ENCODE measurements at regions not wholly inside any gene's neighbourhood (a gene's known extent, or its start where the extent isn't known, plus 50 kb on each side); places are given as distances from the start of the nearest gene placed in this dataset.

DNA sequence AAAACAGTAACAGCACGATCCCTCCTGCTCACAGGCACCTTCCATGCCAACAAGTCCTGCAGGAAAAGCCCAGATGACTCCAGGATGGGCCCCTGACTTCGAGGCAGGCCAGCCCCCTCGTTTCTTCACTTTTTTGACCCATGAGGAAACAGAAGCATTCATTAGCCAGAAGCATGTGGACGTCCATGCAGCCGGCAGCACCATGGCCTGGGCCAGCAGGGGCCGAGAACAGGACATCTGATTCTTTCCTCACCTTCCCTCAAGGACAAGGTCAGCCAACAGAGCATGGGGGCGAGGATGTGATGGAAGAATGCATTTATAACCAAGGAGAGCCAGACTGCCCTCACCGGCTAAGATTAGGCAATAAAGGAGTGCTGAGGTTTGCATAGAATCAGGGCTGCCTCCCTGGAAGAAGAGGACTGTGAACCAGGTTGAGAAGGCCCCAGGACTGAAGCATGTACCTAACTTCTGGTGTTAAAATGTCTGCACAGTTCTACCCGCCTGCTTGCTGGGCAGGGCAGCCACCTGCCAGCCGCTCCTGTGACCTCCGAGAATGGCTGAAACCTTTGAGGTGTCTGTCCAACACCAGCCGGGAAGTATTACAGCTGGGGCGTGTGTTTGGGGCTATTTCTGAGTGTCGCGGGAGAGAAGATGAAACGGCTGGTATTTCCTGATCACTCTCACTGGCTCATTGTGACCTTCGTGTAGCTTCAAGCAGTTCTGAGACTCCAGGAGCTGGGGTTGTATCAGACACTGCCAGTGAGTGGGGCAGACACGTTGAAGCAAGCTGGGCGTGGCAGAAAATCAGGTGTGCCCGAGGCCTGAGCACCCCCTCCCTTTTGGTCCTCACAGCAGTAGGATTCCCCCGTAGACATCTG, 94.0 kb upstream of the TNRC6C start:
- H3K4me3 Mint-ChIP-seq: no peak overlapping the region
- no peaks in the 10 kb centered on the region for H3K9me3 Mint-ChIP-seq
- no peak overlapping the region for H3K27ac Mint-ChIP-seq
- H3K36me3 Mint-ChIP-seq (ENCODE audit: low read depth): no peaks in the 10 kb centered on the region
- no peak for DNase-seq
- no peaks in the 10 kb centered on the region for H3K27me3 Mint-ChIP-seq
- H3K4me1 Mint-ChIP-seq (ENCODE audit: low read depth): peaks cover 21% of the 10 kb centered on the region

DNA sequence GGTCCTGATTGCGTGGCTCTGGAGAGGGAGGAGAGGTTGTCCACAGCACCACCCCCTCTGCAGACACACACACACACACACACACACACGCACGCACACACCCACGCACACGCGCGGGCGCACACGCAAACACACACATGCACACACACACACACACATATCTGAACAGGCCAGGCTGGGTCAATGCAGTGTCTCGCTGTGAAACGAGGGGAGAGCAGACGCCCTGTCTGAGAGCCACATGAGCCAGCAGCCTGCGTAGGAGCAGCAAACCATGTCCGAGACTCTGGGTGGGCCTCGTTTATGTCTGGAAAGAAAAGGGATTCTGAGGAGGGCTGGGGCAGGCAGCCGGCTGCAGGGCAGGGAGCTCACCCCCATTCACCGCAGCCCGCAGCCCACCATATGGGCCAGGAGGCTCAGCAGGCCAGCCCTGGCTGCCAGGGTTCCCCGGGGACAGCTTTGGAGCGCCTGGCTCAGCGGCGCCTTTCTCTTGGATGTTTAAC, 93.3 kb upstream of the TNRC6C start:
- H3K36me3 Mint-ChIP-seq (ENCODE audit: low read depth): no peaks in the 10 kb centered on the region
- no peaks in the 10 kb centered on the region for H3K9me3 Mint-ChIP-seq
- H3K4me3 Mint-ChIP-seq: no peak overlapping the region
- H3K27ac Mint-ChIP-seq: no peak overlapping the region
- no peak for DNase-seq
- peaks cover 27% of the 10 kb centered on the region for H3K4me1 Mint-ChIP-seq (ENCODE audit: low read depth)
- H3K27me3 Mint-ChIP-seq: no peaks in the 10 kb centered on the region

GRCh38 chr17:77865716-77866115, 92.8 kb upstream of the TNRC6C start:
- Mint-ChIP-seq H3K4me3 (no peak overlapping the region), H3K4me1 (ENCODE audit: low read depth) (peaks cover 27% of the 10 kb centered on the region), H3K27me3 (no peaks in the 10 kb centered on the region), H3K36me3 (ENCODE audit: low read depth) (no peaks in the 10 kb centered on the region), H3K27ac (no peak overlapping the region), H3K9me3 (no peaks in the 10 kb centered on the region)
- DNase-seq: no peak

GRCh38 chr17:77867308-77867781, 91.2 kb upstream of the TNRC6C start:
- no peak overlapping the region for H3K27ac Mint-ChIP-seq
- no peaks in the 10 kb centered on the region for H3K9me3 Mint-ChIP-seq

GRCh38 chr17:77867976-77868713, 90.4 kb upstream of the TNRC6C start:
- H3K27me3 Mint-ChIP-seq: no peaks in the 10 kb centered on the region
- no peaks in the 10 kb centered on the region for H3K36me3 Mint-ChIP-seq (ENCODE audit: low read depth)
- no peak overlapping the region for H3K27ac Mint-ChIP-seq
- no peak for DNase-seq
- H3K9me3 Mint-ChIP-seq: no peaks in the 10 kb centered on the region
- H3K4me3 Mint-ChIP-seq: no peak overlapping the region
- peaks cover 46% of the 10 kb centered on the region for H3K4me1 Mint-ChIP-seq (ENCODE audit: low read depth)

More at GRCh38 chr17:77867308-77867781, 91.2 kb upstream of the TNRC6C start:
- no peak overlapping the region for H3K4me3 Mint-ChIP-seq
- H3K27me3 Mint-ChIP-seq: no peaks in the 10 kb centered on the region
- no peak for DNase-seq
- no peaks in the 10 kb centered on the region for H3K36me3 Mint-ChIP-seq (ENCODE audit: low read depth)
- peaks cover 38% of the 10 kb centered on the region for H3K4me1 Mint-ChIP-seq (ENCODE audit: low read depth)

GRCh38 chr17:77869041-77869599, 89.4 kb upstream of the TNRC6C start:
- no peaks in the 10 kb centered on the region for H3K36me3 Mint-ChIP-seq (ENCODE audit: low read depth)
- H3K9me3 Mint-ChIP-seq: no peaks in the 10 kb centered on the region
- no peak for DNase-seq
- H3K4me1 Mint-ChIP-seq (ENCODE audit: low read depth): peaks cover 50% of the 10 kb centered on the region
- no peak overlapping the region for H3K27ac Mint-ChIP-seq
- no peak overlapping the region for H3K4me3 Mint-ChIP-seq
- H3K27me3 Mint-ChIP-seq: no peaks in the 10 kb centered on the region

- no peaks in the 10 kb centered on the region for H3K36me3 Mint-ChIP-seq (ENCODE audit: low read depth)
- no peaks in the 10 kb centered on the region for H3K9me3 Mint-ChIP-seq
- H3K27me3 Mint-ChIP-seq: no peaks in the 10 kb centered on the region
- no peak for DNase-seq
- peaks cover 51% of the 10 kb centered on the region for H3K4me1 Mint-ChIP-seq (ENCODE audit: low read depth)
- no peak overlapping the region for H3K4me3 Mint-ChIP-seq
- no peak overlapping the region for H3K27ac Mint-ChIP-seq
Observed at GRCh38 chr17:77869665-77870132, 88.8 kb upstream of the TNRC6C start.

GRCh38 chr17:77872199-77872598, 86.3 kb upstream of the TNRC6C start:
- H3K4me3 Mint-ChIP-seq: no peak overlapping the region
- H3K27me3 Mint-ChIP-seq: no peaks in the 10 kb centered on the region
- H3K4me1 Mint-ChIP-seq (ENCODE audit: low read depth): peaks cover 56% of the 10 kb centered on the region
- H3K36me3 Mint-ChIP-seq (ENCODE audit: low read depth): peaks cover 12% of the 10 kb centered on the region
- H3K27ac Mint-ChIP-seq: no peak overlapping the region
- no peak for DNase-seq
- peaks cover 11% of the 10 kb centered on the region for H3K9me3 Mint-ChIP-seq

- DNase-seq: no peak
- no peaks in the 10 kb centered on the region for H3K27me3 Mint-ChIP-seq
- H3K4me3 Mint-ChIP-seq: no peak overlapping the region
- H3K4me1 Mint-ChIP-seq (ENCODE audit: low read depth): peaks cover 63% of the 10 kb centered on the region
- H3K9me3 Mint-ChIP-seq: peaks cover 11% of the 10 kb centered on the region
- no peak overlapping the region for H3K27ac Mint-ChIP-seq
- peaks cover 12% of the 10 kb centered on the region for H3K36me3 Mint-ChIP-seq (ENCODE audit: low read depth)
Observed at GRCh38 chr17:77872714-77873499, 85.6 kb upstream of the TNRC6C start.

GRCh38 chr17:77873500-77874302, 84.8 kb upstream of the TNRC6C start:
- peaks cover 11% of the 10 kb centered on the region for H3K9me3 Mint-ChIP-seq
- H3K36me3 Mint-ChIP-seq (ENCODE audit: low read depth): peaks cover 12% of the 10 kb centered on the region
- H3K27me3 Mint-ChIP-seq: no peaks in the 10 kb centered on the region
- no peak overlapping the region for H3K4me3 Mint-ChIP-seq
- H3K4me1 Mint-ChIP-seq (ENCODE audit: low read depth): peaks cover 71% of the 10 kb centered on the region
- H3K27ac Mint-ChIP-seq: no peak overlapping the region
- DNase-seq: no peak

DNA sequence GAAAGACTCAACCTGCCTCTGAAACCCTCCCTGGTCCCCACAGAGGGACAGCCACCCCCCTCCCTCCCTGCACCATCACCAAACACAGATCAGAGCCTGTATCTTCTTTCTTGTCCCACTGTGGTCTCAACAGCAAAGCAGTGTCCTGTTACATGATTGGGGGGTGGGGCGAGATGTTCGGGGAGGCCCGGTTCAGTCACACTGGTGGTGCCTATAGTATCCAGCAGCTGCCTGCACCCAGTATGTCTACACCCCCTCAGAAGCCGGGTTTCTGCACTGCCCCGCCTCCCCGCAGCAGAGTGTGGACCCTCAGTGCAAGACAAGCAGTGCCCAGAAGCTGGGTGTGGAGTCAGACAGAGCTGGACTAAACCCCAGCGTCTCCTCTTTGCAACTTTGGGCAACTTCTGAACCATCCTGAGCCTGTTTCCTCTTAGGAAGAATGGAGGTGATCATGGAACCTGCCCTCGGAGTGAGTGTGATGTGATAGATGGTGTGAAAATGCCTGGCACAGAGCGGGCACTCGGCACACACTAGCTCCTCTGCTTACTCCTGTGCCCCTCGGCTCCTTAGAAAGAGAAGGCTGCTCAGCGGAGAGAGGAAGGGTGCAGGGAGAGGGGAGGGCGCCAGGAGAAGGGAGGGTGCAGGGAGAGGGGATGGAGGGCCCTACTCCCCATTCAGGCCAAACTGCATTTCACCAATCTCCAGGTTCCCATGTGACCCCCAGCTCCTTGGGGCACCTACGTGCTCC, 84.0 kb upstream of the TNRC6C start:
- H3K4me1 Mint-ChIP-seq (ENCODE audit: low read depth): peaks cover 69% of the 10 kb centered on the region
- DNase-seq: no peak
- no peaks in the 10 kb centered on the region for H3K27me3 Mint-ChIP-seq
- peaks cover 12% of the 10 kb centered on the region for H3K36me3 Mint-ChIP-seq (ENCODE audit: low read depth)
- no peak overlapping the region for H3K4me3 Mint-ChIP-seq
- no peak overlapping the region for H3K27ac Mint-ChIP-seq
- peaks cover 11% of the 10 kb centered on the region for H3K9me3 Mint-ChIP-seq

DNA sequence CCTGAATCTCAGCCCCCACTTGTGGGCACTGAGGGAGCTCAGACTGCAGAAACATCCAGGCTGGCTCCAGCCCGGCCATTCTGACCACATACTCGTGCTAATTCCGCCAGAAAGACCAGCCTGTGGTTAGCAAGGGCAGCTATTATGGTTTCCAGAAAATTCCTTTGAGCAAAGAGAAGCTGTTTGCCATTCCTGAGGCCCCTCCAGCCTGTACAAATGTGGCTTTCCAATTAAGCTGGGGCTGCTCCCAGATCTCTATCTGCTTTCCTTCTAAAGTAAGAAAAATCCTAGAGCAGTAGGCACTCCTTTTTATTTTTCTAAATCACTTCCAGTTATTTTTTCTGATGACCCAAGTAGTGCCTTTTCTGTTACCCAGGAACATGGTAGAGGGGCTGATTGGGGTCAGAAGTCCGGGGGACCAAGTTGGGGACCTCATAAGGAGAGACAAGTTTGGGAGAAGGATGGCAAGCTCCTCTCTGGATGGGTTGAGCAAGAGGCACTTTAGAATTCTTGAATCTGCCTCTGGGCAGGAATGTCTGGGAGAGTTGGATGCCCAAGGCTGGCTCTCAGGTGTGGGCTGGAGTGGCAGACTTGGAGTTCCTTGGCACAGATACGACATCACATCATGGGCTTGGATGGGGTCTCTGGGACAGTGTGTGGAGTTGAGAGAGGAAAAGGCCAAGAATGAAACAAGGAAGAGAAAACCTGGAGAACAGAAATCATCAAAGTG, 83.3 kb upstream of the TNRC6C start:
- Mint-ChIP-seq H3K27ac (peak overlapping the region; percentile 12), H3K27me3 (no peaks in the 10 kb centered on the region), H3K4me3 (no peak overlapping the region), H3K9me3 (peaks cover 11% of the 10 kb centered on the region), H3K36me3 (ENCODE audit: low read depth) (peaks cover 12% of the 10 kb centered on the region), H3K4me1 (ENCODE audit: low read depth) (peaks cover 68% of the 10 kb centered on the region)
- DNase-seq: no peak

Measured in activated T-cell treated with anti-CD3 and anti-CD28 coated beads, Interleukin-2, amount 50 U/mL, for 24 hours (primary cell).